Activated T-cell treated with anti-CD3 and anti-CD28 coated beads for 24 hours (primary cell): ENCODE measurements at regions not wholly inside any gene's neighbourhood (a gene's known extent, or its start where the extent isn't known, plus 50 kb on each side); places are given as distances from the start of the nearest gene placed in this dataset.

ENCODE experiments used
- DNase-seq: peaks from one replicate; pipeline ENCODE4 v3.0.0-alpha.2; 2020; ENCODE audit warnings: low read depth

DNA sequence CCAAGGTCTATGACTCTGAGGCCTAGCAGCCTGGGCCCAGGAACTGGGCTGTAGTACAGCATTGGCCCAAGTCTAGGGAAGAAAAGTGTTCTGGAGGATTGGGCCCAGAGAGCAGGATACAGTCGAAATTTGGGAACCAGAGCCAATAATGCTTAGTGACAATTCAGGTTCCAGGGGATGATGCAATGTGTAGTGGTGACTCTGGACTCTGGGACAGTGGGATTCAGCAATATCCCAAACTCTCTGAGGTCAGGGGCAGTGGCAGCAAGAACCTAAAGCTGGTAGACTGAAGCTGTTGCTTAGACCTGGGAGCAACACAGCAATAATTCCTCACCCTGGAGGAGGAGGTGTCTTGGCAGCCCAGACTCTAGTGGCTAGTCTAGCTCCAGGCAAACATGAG is 545.5 kb upstream of the ARGLU1 start:
- no peak for DNase-seq

DNA sequence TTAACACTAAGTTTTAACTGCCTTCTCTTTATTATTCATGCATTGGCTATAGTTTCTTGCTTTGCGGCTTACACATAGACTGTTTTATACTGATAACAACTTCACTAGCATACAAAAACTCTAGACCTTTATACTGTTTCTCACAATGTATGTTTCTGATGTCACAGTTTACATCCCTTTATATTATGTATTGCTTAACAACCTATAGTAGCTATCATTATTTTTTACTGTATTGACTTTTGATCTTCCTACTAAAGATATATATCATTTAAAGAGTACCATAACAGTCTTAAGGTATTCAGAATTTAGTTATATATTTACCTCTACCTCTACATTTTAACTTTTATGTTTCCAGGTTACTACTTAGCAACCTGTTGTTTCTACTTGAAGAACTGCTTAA is 543.3 kb upstream of the ARGLU1 start:
- no peak for DNase-seq

DNA sequence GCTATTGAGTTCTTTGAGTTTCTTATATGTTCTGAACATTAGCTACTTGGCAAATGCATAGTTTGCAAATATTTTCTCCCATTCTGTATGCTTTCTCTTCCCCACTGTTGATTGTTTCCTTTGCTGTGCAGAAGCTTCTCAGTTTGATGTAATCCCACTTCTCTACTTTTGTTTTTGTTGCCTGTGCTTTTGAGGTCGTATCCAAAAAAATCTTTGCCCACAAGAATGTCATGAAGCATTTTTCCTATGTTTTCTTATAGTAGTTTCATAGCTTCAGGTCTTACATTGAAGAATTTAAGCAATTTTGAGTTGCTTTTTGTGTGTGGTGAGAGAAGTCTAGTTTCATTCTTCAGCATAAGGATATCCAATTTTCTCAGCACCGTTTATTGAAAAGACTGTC is 536.7 kb upstream of the ARGLU1 start:
- DNase-seq, result no peak

DNA sequence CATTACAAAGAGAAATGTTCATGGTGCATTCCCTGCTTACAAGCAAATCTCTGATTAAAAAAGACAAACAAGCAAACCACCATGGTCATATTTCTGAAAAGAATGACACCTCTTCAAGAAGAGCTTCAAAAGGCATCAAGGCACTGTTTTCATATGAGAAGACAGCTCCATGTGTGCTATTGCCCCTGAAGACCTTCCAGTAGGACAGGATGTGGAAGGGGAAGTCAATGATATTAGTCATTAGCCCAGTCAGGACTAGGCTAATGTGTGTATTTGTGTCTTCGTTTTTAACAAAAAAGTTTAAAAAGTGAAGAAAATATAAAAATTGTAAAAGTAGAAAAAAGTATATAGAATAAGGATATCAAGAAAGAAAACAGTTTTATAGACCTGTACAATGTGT is 534.7 kb upstream of the ARGLU1 start:
- DNase-seq, result no peak

GRCh38 chr13:107099661-107100060 is 531.7 kb upstream of the ARGLU1 start:
- DNase-seq, result no peak

DNA sequence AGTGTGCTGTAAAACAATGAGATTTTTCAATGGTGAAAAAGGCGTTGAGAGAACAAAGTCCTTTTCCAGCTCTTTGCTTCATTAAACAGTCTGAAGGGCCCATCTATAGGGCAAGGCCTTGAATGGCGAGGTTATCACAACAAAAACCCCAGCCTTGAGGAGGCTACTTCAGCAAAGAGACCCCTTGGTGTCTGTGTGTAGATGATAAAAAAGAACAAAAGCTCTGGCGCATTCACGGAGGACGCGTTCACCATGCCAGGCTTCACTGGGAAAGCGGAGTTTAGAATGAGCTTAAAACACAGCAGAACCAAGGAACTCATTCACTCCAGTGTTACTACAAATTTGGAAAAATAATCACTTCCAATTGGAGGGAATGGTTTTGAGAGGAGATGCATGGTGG is 530.0 kb upstream of the ARGLU1 start:
- DNase-seq, result no peak

DNA sequence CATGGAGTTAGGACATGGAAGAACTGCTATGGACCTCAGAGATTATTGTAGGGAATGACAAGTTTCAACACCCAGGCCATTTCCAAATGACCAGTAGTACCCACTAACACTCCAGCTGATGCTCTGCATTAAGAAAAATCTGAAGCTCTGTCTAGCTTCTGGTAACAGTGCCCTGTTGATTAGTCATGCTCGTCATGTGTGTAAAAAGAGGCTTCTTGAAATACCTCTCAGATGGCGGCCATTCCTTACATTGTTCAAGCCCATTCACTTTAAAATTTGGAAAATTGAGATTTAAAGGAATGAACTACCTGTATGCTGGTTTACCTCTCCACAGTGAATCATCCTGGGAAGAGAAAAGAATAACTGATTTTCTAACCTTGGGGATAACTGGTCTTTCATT is 527.9 kb upstream of the ARGLU1 start:
- DNase-seq, result no peak

- DNase-seq, result no peak
Measured at GRCh38 chr13:107091861-107092260, 523.9 kb upstream of the ARGLU1 start.

DNA sequence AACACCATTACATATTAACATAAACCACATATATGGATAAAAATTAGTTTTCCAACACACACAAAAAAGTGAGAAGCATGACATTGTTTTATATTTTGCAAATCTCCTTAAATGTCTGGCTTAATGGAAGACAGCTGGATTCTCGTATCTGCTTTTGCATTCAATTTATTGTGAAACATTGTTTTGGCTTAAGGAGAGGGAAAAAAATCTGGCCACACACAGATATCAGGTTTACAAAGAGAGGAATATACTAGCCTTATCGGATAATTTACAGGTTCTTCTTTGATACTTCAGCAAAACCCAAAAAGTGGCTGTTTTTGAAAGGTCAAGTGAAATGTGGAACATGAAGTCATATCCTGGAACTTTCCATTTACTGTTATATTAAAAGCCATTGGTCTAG is 523.5 kb upstream of the ARGLU1 start:
- no peak for DNase-seq

DNA sequence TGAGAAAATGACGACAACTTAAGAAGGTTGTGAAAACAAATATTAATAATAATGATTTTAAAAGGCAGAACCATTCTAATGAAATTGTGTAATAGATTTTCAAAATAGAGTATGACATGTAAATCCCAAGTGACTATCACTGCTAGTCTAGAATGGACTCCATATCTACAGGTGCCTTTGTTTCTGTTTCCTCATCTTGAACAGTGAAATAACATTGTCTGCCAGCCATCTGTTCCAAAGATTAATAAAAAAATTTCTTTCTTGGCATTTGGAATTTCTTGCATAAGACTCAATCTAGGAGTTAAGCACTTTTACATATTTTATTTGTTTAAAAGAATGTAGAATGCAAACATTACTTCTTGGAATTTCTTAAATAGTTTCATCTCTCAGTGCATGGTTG is 520.1 kb upstream of the ARGLU1 start:
- no peak for DNase-seq

- DNase-seq, result no peak
Measured at GRCh38 chr13:107079423-107080049, 511.6 kb upstream of the ARGLU1 start.

DNA sequence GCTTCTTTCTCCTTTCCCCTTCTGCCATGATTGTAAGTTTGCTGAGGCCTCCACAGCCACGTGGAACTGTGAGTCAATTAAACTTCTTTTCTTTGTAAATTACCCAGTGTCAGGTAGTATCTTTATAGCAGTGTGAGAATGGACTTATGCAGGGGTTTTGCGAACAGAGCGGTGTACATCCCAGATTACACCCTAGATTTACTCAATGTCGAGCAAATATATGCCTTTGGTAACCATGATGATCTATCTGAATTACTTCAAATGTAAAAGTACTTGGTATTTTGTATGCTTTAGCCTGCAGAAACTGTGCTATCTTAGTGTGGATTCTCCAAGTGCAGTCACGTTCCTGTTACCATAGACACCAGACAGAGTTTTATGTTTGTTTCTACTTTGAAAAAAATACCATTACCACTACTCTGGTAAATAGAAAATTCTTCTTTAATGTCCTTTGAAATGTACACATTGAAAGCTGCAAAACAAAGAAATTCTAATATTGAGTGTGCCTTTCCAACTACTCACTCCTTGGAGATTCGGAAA is 510.4 kb upstream of the ARGLU1 start:
- DNase-seq, result no peak

- no peak for DNase-seq
Measured at GRCh38 chr13:107076801-107077200, 508.9 kb upstream of the ARGLU1 start.

DNA sequence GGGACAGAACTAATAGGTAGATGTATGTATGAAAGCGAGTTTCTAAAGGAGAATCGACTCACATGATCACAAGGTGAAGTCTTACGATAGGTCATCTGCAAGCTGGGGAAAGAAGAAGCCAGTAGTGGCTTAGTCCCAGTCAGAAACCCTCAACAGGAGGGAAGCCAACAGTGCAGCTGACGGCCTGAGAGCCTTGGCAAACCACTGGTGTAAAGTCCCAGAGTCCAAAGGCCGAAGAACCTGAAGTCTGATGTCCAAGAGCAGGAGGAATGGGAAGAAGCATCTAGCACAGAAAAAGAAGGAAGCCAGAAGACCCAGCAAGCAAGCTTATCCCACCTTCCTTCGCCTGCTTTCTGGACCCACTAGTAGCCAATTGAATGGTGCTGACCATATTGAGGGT is 507.6 kb upstream of the ARGLU1 start:
- no peak for DNase-seq

DNA sequence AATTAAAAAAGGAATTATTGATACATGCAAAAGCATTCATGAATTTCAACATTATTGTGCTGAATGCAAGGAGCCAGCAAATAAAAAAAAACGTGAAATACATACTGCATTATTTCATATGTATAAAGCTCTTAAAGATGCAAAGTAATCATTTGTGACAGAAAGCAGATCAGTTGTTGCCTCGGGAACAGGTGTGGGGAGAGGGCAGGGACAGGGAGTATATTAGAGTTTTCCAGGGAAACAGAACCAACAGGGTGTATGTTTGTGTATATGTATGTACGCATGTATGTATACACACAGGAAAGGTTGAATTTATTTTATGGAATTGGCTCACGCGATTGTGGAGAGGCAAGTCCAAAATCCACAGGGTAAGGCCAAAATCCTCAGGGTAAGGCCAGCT is 502.9 kb upstream of the ARGLU1 start:
- DNase-seq, result no peak

DNA sequence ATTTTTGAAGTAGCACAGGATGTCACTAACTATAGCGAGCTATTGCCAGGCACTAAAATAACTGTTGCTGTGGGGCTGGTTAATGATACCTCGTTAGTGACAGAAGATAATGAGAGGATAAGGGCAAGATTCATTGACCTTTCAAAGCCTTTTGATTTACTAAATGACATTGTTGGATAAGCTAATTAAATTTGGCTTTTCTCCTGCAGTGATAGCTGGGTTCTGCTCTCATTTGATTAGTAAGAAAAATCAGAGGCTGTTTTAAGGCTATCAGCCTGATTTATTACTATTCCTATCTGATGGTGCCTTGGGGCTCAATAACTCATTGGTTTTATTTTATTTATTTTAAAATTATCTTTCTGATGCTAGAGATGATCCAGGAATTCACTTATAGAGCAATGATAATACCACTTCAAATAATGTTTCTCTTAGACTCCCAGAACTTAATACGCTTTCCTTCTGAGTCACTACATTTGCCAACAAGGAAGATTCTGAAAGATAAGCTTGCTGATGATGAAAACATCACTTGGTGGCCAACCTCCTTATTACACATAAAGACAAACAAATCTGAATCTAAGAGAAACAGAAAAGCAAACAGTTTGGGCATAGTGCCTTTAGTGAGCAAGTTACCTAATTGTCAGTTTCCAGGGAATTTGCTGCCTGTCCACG is 501.3 kb upstream of the ARGLU1 start:
- DNase-seq, result no peak

- no peak for DNase-seq
Measured at GRCh38 chr13:107067381-107067780, 499.4 kb upstream of the ARGLU1 start.

- DNase-seq, result no peak
Measured at GRCh38 chr13:107066355-107066754, 498.4 kb upstream of the ARGLU1 start.

GRCh38 chr13:107065036-107065435 is 497.1 kb upstream of the ARGLU1 start:
- no peak for DNase-seq

DNA sequence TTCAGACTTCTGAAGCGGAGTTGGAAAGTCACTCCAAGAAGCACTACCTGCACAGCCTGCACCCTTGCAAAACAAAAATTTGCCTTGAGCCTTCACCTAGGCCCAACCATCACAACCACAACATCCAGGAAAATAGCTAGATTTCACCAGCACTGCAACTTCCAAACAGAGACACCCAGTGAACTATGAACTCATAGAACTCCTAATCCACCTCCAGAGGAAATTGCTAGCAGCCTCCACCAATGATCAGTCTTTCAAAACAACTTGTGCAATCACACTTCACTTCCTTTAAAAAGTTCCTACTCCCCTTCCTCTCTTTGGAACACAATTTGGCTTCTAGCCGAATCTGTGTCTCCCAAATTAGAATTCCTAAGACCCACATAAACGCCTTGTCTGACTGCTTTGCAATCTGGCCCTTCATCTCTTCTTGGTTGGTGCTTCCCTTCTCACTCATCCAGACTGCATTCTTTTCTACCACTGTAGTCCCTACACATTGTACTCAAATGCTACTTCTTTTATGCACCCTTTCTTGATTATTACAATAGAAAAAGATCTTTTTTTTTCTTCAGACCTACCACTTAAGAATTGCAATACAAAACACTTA is 489.2 kb upstream of the ARGLU1 start:
- DNase-seq, result no peak

DNA sequence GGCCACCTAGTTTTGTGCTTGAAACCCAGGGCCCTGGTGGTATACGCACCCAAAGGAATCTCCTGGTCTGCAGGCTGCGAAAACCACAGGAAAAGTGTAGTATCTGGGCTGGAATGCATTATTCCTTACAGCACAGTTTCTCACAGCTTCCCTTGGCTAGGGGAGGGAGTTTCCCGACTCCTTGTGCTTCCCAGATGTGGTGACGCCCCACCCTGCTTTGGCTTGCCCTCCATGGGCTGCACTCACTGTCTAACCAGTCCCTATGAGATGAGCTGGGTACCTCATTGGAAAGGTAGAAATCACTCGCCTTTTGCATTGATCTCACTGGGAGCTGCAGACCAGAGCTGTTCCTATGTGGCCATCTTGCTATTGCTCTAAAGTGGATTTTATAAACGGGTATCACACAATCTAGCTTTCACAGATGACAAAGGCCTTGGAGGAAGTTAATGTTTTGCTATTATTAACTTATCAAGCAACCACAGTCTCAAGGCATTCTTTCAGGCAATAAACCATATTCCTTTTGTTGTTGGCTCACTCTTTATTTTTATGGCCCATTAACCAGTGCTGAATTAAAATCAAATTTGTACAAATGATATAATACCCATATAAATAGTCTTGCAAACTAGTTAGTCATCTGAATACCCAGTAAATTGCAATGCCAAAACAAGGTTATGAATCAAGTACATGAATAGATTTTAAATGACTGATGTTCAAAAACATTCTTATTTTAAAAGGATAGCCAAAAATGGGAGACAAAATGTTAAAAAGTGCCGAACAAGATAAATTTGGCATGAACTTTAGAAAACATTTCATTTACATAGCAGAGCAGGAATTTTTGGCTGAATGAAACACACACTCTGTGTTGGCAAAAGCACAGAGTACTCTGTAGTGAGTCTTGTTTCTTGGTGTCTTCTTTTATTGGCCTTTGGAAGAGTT is 475.4 kb upstream of the ARGLU1 start:
- DNase-seq, result no peak

GRCh38 chr13:107035778-107036177 is 467.8 kb upstream of the ARGLU1 start:
- DNase-seq, result no peak
